ENCODE measurements at regions not wholly inside any gene's neighbourhood (a gene's known extent, or its start where the extent isn't known, plus 50 kb on each side); places are given as distances from the start of the nearest gene placed in this dataset.

GRCh38 chr20:61125076-61125475, 127.0 kb upstream of the CDH4 start:
- ATAC-seq (replicated peaks in 1 of 4) = no peak
- H3K36me3 ChIP-seq (ENCODE audit: control insufficient read depth in 2 of 2, extremely low read depth in 1 of 2, insufficient read depth in 1 of 2, low read length in 1 of 2) = no peaks in the 10 kb centered on the region
- H3K4me3 ChIP-seq (ENCODE audit: control insufficient read depth in 1 of 2, extremely low read depth in 1 of 2, low read length in 1 of 2) = no peak overlapping the region
- H3K27me3 ChIP-seq (replicated peaks in 1 of 2; ENCODE audit: control insufficient read depth in 2 of 2, extremely low read depth in 1 of 2, insufficient read depth in 2 of 2, low read length in 1 of 2) = no peaks in the 10 kb centered on the region
- Mint-ChIP-seq H3K27me3 (no peaks in the 10 kb centered on the region), H3K4me3 (no peak overlapping the region), H3K9me3 (no peaks in the 10 kb centered on the region), H3K27ac (no peak overlapping the region), H3K36me3 (no peaks in the 10 kb centered on the region), H3K4me1 (peaks cover 3 to 6% (median 5%) of the 10 kb centered on the region in 3 donors)
- WGBS (ENCODE audit: insufficient coverage) = 92% methylated on average over 9 of the region's 9 CpGs
- no peak overlapping the region for H3K27ac ChIP-seq (ENCODE audit: low read length)
- H3K4me1 ChIP-seq (ENCODE audit: control insufficient read depth in 1 of 2, extremely low read depth in 1 of 2, insufficient read depth in 2 of 2, low read length in 2 of 2) = peaks cover 0 to 3% of the 10 kb centered on the region in 2 experiments
- no peak for DNase-seq
- ChIA-PET CTCF (no interaction called here), POLR2A (no interaction called here)
- no peaks in the 10 kb centered on the region for H3K9me3 ChIP-seq

DNA sequence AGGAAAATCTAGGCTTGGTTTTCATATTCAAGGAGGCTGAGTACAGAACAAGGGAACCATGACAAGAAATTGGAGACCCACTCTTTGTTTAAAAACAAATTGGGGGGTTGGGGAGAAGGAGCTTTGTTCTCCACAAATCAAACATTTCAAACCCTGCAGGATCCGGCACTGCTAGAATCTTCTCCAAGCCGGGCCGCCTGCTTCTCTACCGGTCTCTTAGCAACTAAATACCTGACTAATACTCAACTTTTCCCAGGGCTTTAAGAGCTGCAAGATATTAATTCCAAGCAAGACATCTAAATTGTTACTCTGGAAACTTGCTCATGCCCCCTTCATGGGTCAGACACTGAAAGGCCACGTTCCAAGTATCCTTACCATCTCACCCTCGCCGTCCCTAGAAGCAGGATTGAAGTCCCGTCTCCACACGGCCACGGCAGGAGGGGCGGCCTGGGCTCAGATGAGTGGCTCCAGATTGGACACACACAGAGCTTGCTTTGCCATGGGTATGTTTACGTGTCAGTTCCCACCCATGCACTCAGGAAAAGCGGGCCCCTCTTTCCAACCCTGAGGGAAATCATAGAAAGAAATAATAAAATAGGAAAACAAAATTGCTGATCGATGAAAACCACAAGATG, 126.4 kb upstream of the CDH4 start:
- Mint-ChIP-seq H3K4me3 (no peak overlapping the region), H3K27ac (peak overlapping the region in 1 of 2 donors; percentile 19)
- POLR2A ChIA-PET = no interaction called here

GRCh38 chr20:61126369-61127195, 125.5 kb upstream of the CDH4 start:
- no peaks in the 10 kb centered on the region for H3K27me3 Mint-ChIP-seq
- H3K4me3 Mint-ChIP-seq = no peak overlapping the region
- H3K27ac ChIP-seq (ENCODE audit: low read length) = no peak overlapping the region
- H3K9me3 Mint-ChIP-seq = no peaks in the 10 kb centered on the region
- ChIA-PET POLR2A (no interaction called here), CTCF (no interaction called here)
- WGBS (ENCODE audit: insufficient coverage) = 82% methylated on average over 12 of the region's 21 CpGs
- H3K9me3 ChIP-seq = no peaks in the 10 kb centered on the region
- no peaks in the 10 kb centered on the region for H3K36me3 Mint-ChIP-seq
- DNase-seq (no peak), ATAC-seq (replicated peaks in 1 of 4) (no peak)
- H3K36me3 ChIP-seq (ENCODE audit: control insufficient read depth in 2 of 2, extremely low read depth in 1 of 2, insufficient read depth in 1 of 2, low read length in 1 of 2) = no peaks in the 10 kb centered on the region
- no peaks in the 10 kb centered on the region for H3K4me1 ChIP-seq (ENCODE audit: control insufficient read depth in 1 of 2, extremely low read depth in 1 of 2, insufficient read depth in 2 of 2, low read length in 2 of 2)
- no peak overlapping the region for H3K4me3 ChIP-seq (ENCODE audit: control insufficient read depth in 1 of 2, extremely low read depth in 1 of 2, low read length in 1 of 2)
- H3K27ac Mint-ChIP-seq = no peak overlapping the region
- H3K4me1 Mint-ChIP-seq = no peaks in the 10 kb centered on the region
- peaks cover 0 to 3% of the 10 kb centered on the region in 2 experiments for H3K27me3 ChIP-seq (replicated peaks in 1 of 2; ENCODE audit: control insufficient read depth in 2 of 2, extremely low read depth in 1 of 2, insufficient read depth in 2 of 2, low read length in 1 of 2)

More for the DNA sequence above, 126.4 kb upstream of the CDH4 start:
- 86% methylated on average over 11 of the region's 14 CpGs for WGBS (ENCODE audit: insufficient coverage)
- Mint-ChIP-seq H3K9me3 (no peaks in the 10 kb centered on the region), H3K36me3 (no peaks in the 10 kb centered on the region), H3K27me3 (no peaks in the 10 kb centered on the region), H3K4me1 (peaks cover under 1 to 3% (median 2%) of the 10 kb centered on the region in 3 donors)
- Histone ChIP-seq H3K27ac (ENCODE audit: low read length) (no peak overlapping the region), H3K4me1 (ENCODE audit: control insufficient read depth in 1 of 2, extremely low read depth in 1 of 2, insufficient read depth in 2 of 2, low read length in 2 of 2) (peaks cover 0 to under 1% of the 10 kb centered on the region in 2 experiments), H3K9me3 (no peaks in the 10 kb centered on the region), H3K36me3 (ENCODE audit: control insufficient read depth in 2 of 2, extremely low read depth in 1 of 2, insufficient read depth in 1 of 2, low read length in 1 of 2) (no peaks in the 10 kb centered on the region), H3K27me3 (replicated peaks in 1 of 2; ENCODE audit: control insufficient read depth in 2 of 2, extremely low read depth in 1 of 2, insufficient read depth in 2 of 2, low read length in 1 of 2) (no peaks in the 10 kb centered on the region), H3K4me3 (ENCODE audit: control insufficient read depth in 1 of 2, extremely low read depth in 1 of 2, low read length in 1 of 2) (no peak overlapping the region)
- no peak for ATAC-seq (replicated peaks in 1 of 4)
- no peak for DNase-seq
- CTCF ChIA-PET = no interaction called here

GRCh38 chr20:61127311-61128039, 124.6 kb upstream of the CDH4 start:
- H3K27me3 Mint-ChIP-seq = peaks cover 0 to 2% of the 10 kb centered on the region in 2 donors
- Histone ChIP-seq H3K4me1 (ENCODE audit: control insufficient read depth in 1 of 2, extremely low read depth in 1 of 2, insufficient read depth in 2 of 2, low read length in 2 of 2) (no peaks in the 10 kb centered on the region), H3K27ac (ENCODE audit: low read length) (no peak overlapping the region), H3K9me3 (no peaks in the 10 kb centered on the region), H3K36me3 (ENCODE audit: control insufficient read depth in 2 of 2, extremely low read depth in 1 of 2, insufficient read depth in 1 of 2, low read length in 1 of 2) (no peaks in the 10 kb centered on the region), H3K27me3 (replicated peaks in 1 of 2; ENCODE audit: control insufficient read depth in 2 of 2, extremely low read depth in 1 of 2, insufficient read depth in 2 of 2, low read length in 1 of 2) (peaks cover 0 to 7% of the 10 kb centered on the region in 2 experiments), H3K4me3 (ENCODE audit: control insufficient read depth in 1 of 2, extremely low read depth in 1 of 2, low read length in 1 of 2) (no peak overlapping the region)
- CTCF ChIA-PET = no interaction called here
- no peaks in the 10 kb centered on the region for H3K9me3 Mint-ChIP-seq
- ATAC-seq (replicated peaks in 1 of 4) (no peak), DNase-seq (no peak)
- no peak overlapping the region for H3K27ac Mint-ChIP-seq
- H3K4me3 Mint-ChIP-seq = no peak overlapping the region
- POLR2A ChIA-PET = no interaction called here
- no peaks in the 10 kb centered on the region for H3K4me1 Mint-ChIP-seq
- WGBS (ENCODE audit: insufficient coverage) = 86% methylated on average over 9 of the region's 12 CpGs
- H3K36me3 Mint-ChIP-seq = no peaks in the 10 kb centered on the region

- ChIA-PET POLR2A (no interaction called here), CTCF (no interaction called here)
- Histone ChIP-seq H3K27me3 (replicated peaks in 1 of 2; ENCODE audit: control insufficient read depth in 2 of 2, extremely low read depth in 1 of 2, insufficient read depth in 2 of 2, low read length in 1 of 2) (peaks cover 0 to 12% of the 10 kb centered on the region in 2 experiments), H3K4me1 (ENCODE audit: control insufficient read depth in 1 of 2, extremely low read depth in 1 of 2, insufficient read depth in 2 of 2, low read length in 2 of 2) (no peaks in the 10 kb centered on the region), H3K4me3 (ENCODE audit: control insufficient read depth in 1 of 2, extremely low read depth in 1 of 2, low read length in 1 of 2) (no peak overlapping the region), H3K27ac (ENCODE audit: low read length) (no peak overlapping the region), H3K9me3 (no peaks in the 10 kb centered on the region), H3K36me3 (ENCODE audit: control insufficient read depth in 2 of 2, extremely low read depth in 1 of 2, insufficient read depth in 1 of 2, low read length in 1 of 2) (no peaks in the 10 kb centered on the region)
- H3K9me3 Mint-ChIP-seq = no peaks in the 10 kb centered on the region
- H3K4me3 Mint-ChIP-seq = no peak overlapping the region
- no peaks in the 10 kb centered on the region for H3K4me1 Mint-ChIP-seq
- no peak for DNase-seq
- H3K27me3 Mint-ChIP-seq = peaks cover 5 to 10% of the 10 kb centered on the region in 2 donors
- H3K36me3 Mint-ChIP-seq = no peaks in the 10 kb centered on the region
- 68% methylated on average over 6 of the region's 14 CpGs for WGBS (ENCODE audit: insufficient coverage)
- no peak overlapping the region for H3K27ac Mint-ChIP-seq
- ATAC-seq (replicated peaks in 1 of 4) = no peak
Observed at GRCh38 chr20:61128701-61129269, 123.3 kb upstream of the CDH4 start.

- H3K27me3 Mint-ChIP-seq = peaks cover 5 to 10% of the 10 kb centered on the region in 2 donors
- Histone ChIP-seq H3K4me3 (ENCODE audit: control insufficient read depth in 1 of 2, extremely low read depth in 1 of 2, low read length in 1 of 2) (no peak overlapping the region), H3K4me1 (ENCODE audit: control insufficient read depth in 1 of 2, extremely low read depth in 1 of 2, insufficient read depth in 2 of 2, low read length in 2 of 2) (no peaks in the 10 kb centered on the region), H3K36me3 (ENCODE audit: control insufficient read depth in 2 of 2, extremely low read depth in 1 of 2, insufficient read depth in 1 of 2, low read length in 1 of 2) (no peaks in the 10 kb centered on the region), H3K27ac (ENCODE audit: low read length) (no peak overlapping the region), H3K9me3 (no peaks in the 10 kb centered on the region), H3K27me3 (replicated peaks in 1 of 2; ENCODE audit: control insufficient read depth in 2 of 2, extremely low read depth in 1 of 2, insufficient read depth in 2 of 2, low read length in 1 of 2) (peaks cover 0 to 14% of the 10 kb centered on the region in 2 experiments)
- no peaks in the 10 kb centered on the region for H3K9me3 Mint-ChIP-seq
- ChIA-PET POLR2A (no interaction called here), CTCF (no interaction called here)
- 33% methylated on average over 5 of the region's 12 CpGs for WGBS (ENCODE audit: insufficient coverage)
- H3K36me3 Mint-ChIP-seq = no peaks in the 10 kb centered on the region
- no peak overlapping the region for H3K4me3 Mint-ChIP-seq
- no peak for ATAC-seq (replicated peaks in 1 of 4)
- no peak overlapping the region for H3K27ac Mint-ChIP-seq
- H3K4me1 Mint-ChIP-seq = no peaks in the 10 kb centered on the region
- DNase-seq = no peak
Observed at GRCh38 chr20:61129311-61129710, 122.8 kb upstream of the CDH4 start.

Data from T-cell (primary cell).